22Rv1 (cell line): ENCODE measurements at regions not wholly inside any gene's neighbourhood (a gene's known extent, or its start where the extent isn't known, plus 50 kb on each side); places are given as distances from the start of the nearest gene placed in this dataset.

Source experiments
- ZFX ChIP-seq: fragments of 450-650 bp; IDR thresholded peaks from 2 replicates; pipeline ENCODE4 v1.6.1; 2017; ENCODE audit warnings: antibody characterized with exemption, borderline replicate concordance
- TF ChIP-seq, protein P1 (sequence below): fragments of 450-650 bp; IDR thresholded peaks from 2 replicates; pipeline ENCODE4 v1.5.1; 2017; ENCODE audit warnings: mild to moderate bottlenecking

GRCh38 chr1:43083375-43083891 is 88.7 kb downstream of the EBNA1BP2 start:
- TF ChIP-seq, protein P1, sequence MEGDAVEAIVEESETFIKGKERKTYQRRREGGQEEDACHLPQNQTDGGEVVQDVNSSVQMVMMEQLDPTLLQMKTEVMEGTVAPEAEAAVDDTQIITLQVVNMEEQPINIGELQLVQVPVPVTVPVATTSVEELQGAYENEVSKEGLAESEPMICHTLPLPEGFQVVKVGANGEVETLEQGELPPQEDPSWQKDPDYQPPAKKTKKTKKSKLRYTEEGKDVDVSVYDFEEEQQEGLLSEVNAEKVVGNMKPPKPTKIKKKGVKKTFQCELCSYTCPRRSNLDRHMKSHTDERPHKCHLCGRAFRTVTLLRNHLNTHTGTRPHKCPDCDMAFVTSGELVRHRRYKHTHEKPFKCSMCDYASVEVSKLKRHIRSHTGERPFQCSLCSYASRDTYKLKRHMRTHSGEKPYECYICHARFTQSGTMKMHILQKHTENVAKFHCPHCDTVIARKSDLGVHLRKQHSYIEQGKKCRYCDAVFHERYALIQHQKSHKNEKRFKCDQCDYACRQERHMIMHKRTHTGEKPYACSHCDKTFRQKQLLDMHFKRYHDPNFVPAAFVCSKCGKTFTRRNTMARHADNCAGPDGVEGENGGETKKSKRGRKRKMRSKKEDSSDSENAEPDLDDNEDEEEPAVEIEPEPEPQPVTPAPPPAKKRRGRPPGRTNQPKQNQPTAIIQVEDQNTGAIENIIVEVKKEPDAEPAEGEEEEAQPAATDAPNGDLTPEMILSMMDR, result no peak
- TF ChIP-seq ZFX, result no peak
